Neural progenitor cell (in vitro differentiated cells): ENCODE measurements at regions not wholly inside any gene's neighbourhood (a gene's known extent, or its start where the extent isn't known, plus 50 kb on each side); places are given as distances from the start of the nearest gene placed in this dataset.

Experiments used
- DNase-seq: peaks from one replicate; pipeline ENCODE4 v3.0.0-alpha.2; 2016; ENCODE audit warnings: low spot score
- H2AFZ ChIP-seq: fragments of 200-600 bp; sonication (generic); replicated peaks from 2 replicates; pipeline ENCODE4 v1.6.1; 2016; ENCODE audit warnings: antibody characterized with exemption
- H3F3A ChIP-seq: fragments of 200-600 bp; sonication (generic); 2 replicates; pipeline ENCODE4 v1.6.1; 2016; ENCODE audit warnings: antibody characterized with exemption, low read depth
- H3K27ac ChIP-seq: fragments of 200-600 bp; sonication (generic); 2 replicates; pipeline ENCODE4 v1.5.1; 2016; ENCODE audit warnings: mild to moderate bottlenecking
- H3K27me3 ChIP-seq: fragments of 200-600 bp; sonication (generic); 2 replicates; pipeline ENCODE4 v1.6.1; 2016; ENCODE audit warnings: mild to moderate bottlenecking, moderate library complexity
- H3K36me3 ChIP-seq: fragments of 200-600 bp; sonication (generic); 2 replicates; pipeline ENCODE4 v1.5.1; 2016
- H3K4me1 ChIP-seq: fragments of 200-600 bp; sonication (generic); 2 replicates; pipeline ENCODE4 v1.6.1; 2016; ENCODE audit warnings: mixed run types
- H3K4me2 ChIP-seq: fragments of 200-600 bp; sonication (generic); 2 replicates; pipeline ENCODE4 v1.6.1; 2016
- H3K4me3 ChIP-seq: fragments of 200-600 bp; sonication (generic); 2 replicates; pipeline ENCODE4 v1.5.1; 2016
- H3K79me2 ChIP-seq: fragments of 200-600 bp; sonication (generic); 2 replicates; pipeline ENCODE4 v1.6.1; 2016; ENCODE audit warnings: low read depth
- H3K9ac ChIP-seq: fragments of 200-600 bp; sonication (generic); 2 replicates; pipeline ENCODE4 v1.6.1; 2016
- H3K9me3 ChIP-seq: fragments of 200-600 bp; sonication (generic); 2 replicates; pipeline ENCODE4 v1.5.1; 2016; ENCODE audit warnings: low read depth
- H4K20me1 ChIP-seq: fragments of 200-600 bp; sonication (generic); 2 replicates; pipeline ENCODE4 v1.6.1; 2016; ENCODE audit warnings: low read depth
- H3K27ac Mint-ChIP-seq: 3 replicates; pipeline ENCODE4 v1.8.0; 2021; ENCODE audit warnings: mixed read lengths
- H3K27me3 Mint-ChIP-seq: 2 replicates; pipeline ENCODE4 v1.8.0; 2022; ENCODE audit warnings: low read depth, mild to moderate bottlenecking, inconsistent platforms, moderate library complexity, mixed read lengths; ENCODE audit not compliant: insufficient read depth
- H3K36me3 Mint-ChIP-seq: 3 replicates; pipeline ENCODE4 v1.8.0; 2021; ENCODE audit warnings: mixed read lengths
- H3K4me1 Mint-ChIP-seq: 3 replicates; pipeline ENCODE4 v1.8.0; 2021; ENCODE audit warnings: mixed read lengths
- H3K4me3 Mint-ChIP-seq: 3 replicates; pipeline ENCODE4 v1.8.0; 2021; ENCODE audit warnings: mild to moderate bottlenecking, moderate library complexity, mixed read lengths
- H3K9me3 Mint-ChIP-seq: 3 replicates; pipeline ENCODE4 v1.8.0; 2020; ENCODE audit warnings: mixed read lengths
- EZH2 ChIP-seq: fragments of 200-600 bp; sonication (generic); IDR thresholded peaks from 2 replicates; pipeline ENCODE4 v1.6.1; 2017; ENCODE audit warnings: antibody characterized with exemption, mild to moderate bottlenecking, moderate library complexity
- EZH2phosphoT487 ChIP-seq: fragments of 200-600 bp; sonication (generic); IDR thresholded peaks from 2 replicates; pipeline ENCODE4 v1.6.1; 2017; ENCODE audit warnings: antibody characterized with exemption
- TF ChIP-seq, protein P1 (sequence below): fragments of 200-600 bp; sonication (generic); IDR thresholded peaks from 2 replicates; pipeline ENCODE4 v1.5.1; 2017; ENCODE audit warnings: antibody characterized with exemption, mild to moderate bottlenecking

DNA sequence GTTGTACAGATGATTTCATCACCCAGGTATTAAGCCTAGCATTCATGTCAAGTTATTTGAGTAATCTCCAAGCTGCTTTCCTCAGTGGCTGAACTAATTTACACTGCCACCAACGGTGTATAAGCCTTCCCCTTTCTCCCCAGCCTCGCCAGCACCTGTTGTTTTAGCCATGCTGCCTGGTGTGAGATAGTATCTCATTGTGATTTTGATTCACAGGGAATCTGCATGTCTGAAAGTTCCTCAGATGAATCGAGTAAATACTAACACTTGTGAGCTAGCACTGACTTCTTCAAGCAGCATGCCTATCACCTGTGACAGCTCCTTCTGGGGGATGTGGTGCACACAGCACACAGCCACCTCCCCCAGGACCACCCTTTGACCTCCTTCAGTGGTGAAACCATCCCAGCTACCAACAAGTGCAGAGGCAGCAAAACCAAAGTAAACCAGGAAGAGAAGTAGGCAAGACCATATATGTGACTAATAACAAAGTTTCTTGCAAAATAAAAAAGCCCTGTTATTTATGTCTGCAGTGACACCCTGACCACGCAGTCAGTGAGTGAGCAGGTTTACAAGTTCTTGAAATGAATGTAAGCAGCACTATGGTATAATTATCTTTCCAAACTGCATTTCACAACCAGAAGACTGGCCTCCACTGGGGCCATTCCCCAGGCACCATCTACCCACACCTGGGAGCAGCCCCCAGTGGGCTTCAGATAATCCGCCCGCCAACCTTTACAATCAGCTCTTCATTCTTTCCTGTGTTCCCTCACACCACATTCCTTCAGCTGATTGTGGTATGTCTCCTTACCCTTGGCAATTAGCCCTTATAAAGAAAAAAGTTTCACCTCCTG, 173.8 kb downstream of the ETS2 start:
- Mint-ChIP-seq H3K9me3 (peaks cover 11% of the 10 kb centered on the region), H3K27ac (peak overlapping the region; percentile 67), H3K4me1 (peaks cover 31% of the 10 kb centered on the region), H3K4me3 (peak overlapping the region; percentile 50), H3K36me3 (peaks cover 5% of the 10 kb centered on the region), H3K27me3 (peaks cover 15% of the 10 kb centered on the region)
- no peak overlapping the region for H3K4me3 ChIP-seq
- no peak overlapping the region for H3K9ac ChIP-seq
- peaks cover 16% of the 10 kb centered on the region for H3F3A ChIP-seq
- no peaks in the 10 kb centered on the region for H3K9me3 ChIP-seq
- H3K4me2 ChIP-seq: peak overlapping the region; percentile 19
- no peaks in the 10 kb centered on the region for H3K27me3 ChIP-seq
- DNase-seq: peak; percentile 33
- H4K20me1 ChIP-seq: no peaks in the 10 kb centered on the region
- H2AFZ ChIP-seq: no peak overlapping the region
- H3K4me1 ChIP-seq: peaks cover 33% of the 10 kb centered on the region
- H3K36me3 ChIP-seq: no peaks in the 10 kb centered on the region
- no peak overlapping the region for H3K27ac ChIP-seq
- H3K79me2 ChIP-seq: no peaks in the 10 kb centered on the region
- TF ChIP-seq EZH2: no peak
- TF ChIP-seq, protein P1, sequence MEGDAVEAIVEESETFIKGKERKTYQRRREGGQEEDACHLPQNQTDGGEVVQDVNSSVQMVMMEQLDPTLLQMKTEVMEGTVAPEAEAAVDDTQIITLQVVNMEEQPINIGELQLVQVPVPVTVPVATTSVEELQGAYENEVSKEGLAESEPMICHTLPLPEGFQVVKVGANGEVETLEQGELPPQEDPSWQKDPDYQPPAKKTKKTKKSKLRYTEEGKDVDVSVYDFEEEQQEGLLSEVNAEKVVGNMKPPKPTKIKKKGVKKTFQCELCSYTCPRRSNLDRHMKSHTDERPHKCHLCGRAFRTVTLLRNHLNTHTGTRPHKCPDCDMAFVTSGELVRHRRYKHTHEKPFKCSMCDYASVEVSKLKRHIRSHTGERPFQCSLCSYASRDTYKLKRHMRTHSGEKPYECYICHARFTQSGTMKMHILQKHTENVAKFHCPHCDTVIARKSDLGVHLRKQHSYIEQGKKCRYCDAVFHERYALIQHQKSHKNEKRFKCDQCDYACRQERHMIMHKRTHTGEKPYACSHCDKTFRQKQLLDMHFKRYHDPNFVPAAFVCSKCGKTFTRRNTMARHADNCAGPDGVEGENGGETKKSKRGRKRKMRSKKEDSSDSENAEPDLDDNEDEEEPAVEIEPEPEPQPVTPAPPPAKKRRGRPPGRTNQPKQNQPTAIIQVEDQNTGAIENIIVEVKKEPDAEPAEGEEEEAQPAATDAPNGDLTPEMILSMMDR: no peak
- TF ChIP-seq EZH2phosphoT487: no peak

DNA sequence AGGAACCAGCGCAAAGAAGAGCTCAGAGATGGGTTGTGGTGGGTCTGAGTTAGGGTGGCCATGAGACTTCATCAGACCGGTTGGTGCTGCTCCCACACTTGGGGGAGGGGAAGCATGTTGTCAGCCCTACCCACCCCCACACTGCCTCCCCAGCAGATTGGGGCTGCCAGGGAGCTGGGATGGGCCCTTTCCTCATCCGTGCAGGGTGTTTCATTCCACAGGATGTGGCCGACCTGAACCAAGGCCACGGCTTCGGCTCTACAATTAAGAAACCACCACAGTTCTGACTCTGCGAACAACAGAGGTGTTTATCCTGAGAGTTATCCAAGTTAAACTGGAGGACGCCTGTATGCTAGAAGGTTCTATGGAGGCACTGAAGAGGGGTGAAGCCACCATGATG, 171.2 kb downstream of the ETS2 start:
- Mint-ChIP-seq H3K9me3 (peaks cover 3% of the 10 kb centered on the region), H3K27ac (peak overlapping the region; percentile 34), H3K4me3 (peak overlapping the region; percentile 36), H3K27me3 (peaks cover 12% of the 10 kb centered on the region), H3K4me1 (peaks cover 27% of the 10 kb centered on the region), H3K36me3 (no peaks in the 10 kb centered on the region)
- H3K9ac ChIP-seq: no peak overlapping the region
- DNase-seq: no peak
- no peak overlapping the region for H3K4me3 ChIP-seq
- no peaks in the 10 kb centered on the region for H3K79me2 ChIP-seq
- H3K9me3 ChIP-seq: no peaks in the 10 kb centered on the region
- H3K4me1 ChIP-seq: peaks cover 36% of the 10 kb centered on the region
- no peaks in the 10 kb centered on the region for H4K20me1 ChIP-seq
- no peak overlapping the region for H3K4me2 ChIP-seq
- TF ChIP-seq, protein P1: no peak
- no peak for TF ChIP-seq EZH2phosphoT487
- no peak overlapping the region for H2AFZ ChIP-seq
- no peaks in the 10 kb centered on the region for H3K27me3 ChIP-seq
- no peak overlapping the region for H3K27ac ChIP-seq
- peaks cover 16% of the 10 kb centered on the region for H3F3A ChIP-seq
- no peaks in the 10 kb centered on the region for H3K36me3 ChIP-seq

DNA sequence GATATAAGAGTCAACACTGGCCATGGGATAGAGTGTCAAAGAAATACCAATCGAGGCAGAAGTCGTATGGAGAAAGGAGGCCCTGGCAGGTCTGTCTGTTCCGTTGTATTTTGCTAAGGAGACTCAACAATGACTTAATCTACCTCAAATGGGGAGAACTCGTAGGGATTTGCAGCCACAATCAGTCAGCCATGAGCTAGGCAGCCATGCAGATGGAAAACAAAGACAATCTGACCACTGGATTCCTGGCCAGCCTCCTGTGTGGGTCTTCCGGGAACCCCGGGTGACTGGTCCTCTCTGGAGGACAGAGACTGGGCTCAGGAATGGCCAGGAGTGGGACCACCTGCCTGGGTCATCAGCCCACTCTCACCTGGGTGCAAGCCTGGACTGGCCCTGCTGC, 167.8 kb downstream of the ETS2 start:
- no peaks in the 10 kb centered on the region for H3K36me3 ChIP-seq
- no peak overlapping the region for H3K9ac ChIP-seq
- no peak overlapping the region for H3K4me3 Mint-ChIP-seq
- H3F3A ChIP-seq: peaks cover 5% of the 10 kb centered on the region
- no peak for DNase-seq
- peaks cover 14% of the 10 kb centered on the region for H3K4me1 Mint-ChIP-seq
- H3K4me2 ChIP-seq: no peak overlapping the region
- H3K36me3 Mint-ChIP-seq: no peaks in the 10 kb centered on the region
- TF ChIP-seq, protein P1: no peak
- TF ChIP-seq EZH2: no peak
- H3K9me3 Mint-ChIP-seq: peaks cover 3% of the 10 kb centered on the region
- H3K4me3 ChIP-seq: no peak overlapping the region
- no peaks in the 10 kb centered on the region for H3K9me3 ChIP-seq
- no peak overlapping the region for H3K27ac Mint-ChIP-seq
- no peak overlapping the region for H3K27ac ChIP-seq
- no peaks in the 10 kb centered on the region for H3K79me2 ChIP-seq
- H2AFZ ChIP-seq: no peak overlapping the region
- H3K27me3 Mint-ChIP-seq: peaks cover 8% of the 10 kb centered on the region
- no peaks in the 10 kb centered on the region for H4K20me1 ChIP-seq
- peaks cover 11% of the 10 kb centered on the region for H3K4me1 ChIP-seq
- no peaks in the 10 kb centered on the region for H3K27me3 ChIP-seq
